ENCODE measurements at regions not wholly inside any gene's neighbourhood (a gene's known extent, or its start where the extent isn't known, plus 50 kb on each side); places are given as distances from the start of the nearest gene placed in this dataset.
"Not testable (repeated sequence)": the region's sequence is repeated elsewhere in the genome, so short reads cannot be mapped to it uniquely, and the experiment has no call there.

GRCh38 chr16:51236583-51236982 lies 85.5 kb upstream of the SALL1 start:
- no peaks in the 10 kb centered on the region for H3K9me3 ChIP-seq (ENCODE audit: low read depth, low read length)
- no peak overlapping the region for H3K9ac ChIP-seq (ENCODE audit: insufficient read length)
- no peaks in the 10 kb centered on the region for H3K36me3 ChIP-seq (ENCODE audit: insufficient read depth, low read length)
- TF ChIP-seq FOXP2 (optimal IDR thresholded peaks at IDR 0.05; ENCODE audit: control extremely low read depth, extremely low read length, insufficient read depth) (no peak), POLR2AphosphoS5 (IDR thresholded peaks at IDR 0.05; ENCODE audit: borderline replicate concordance, low read depth, low read length) (no peak), EZH2 (IDR thresholded peaks at IDR 0.05) (no peak)
- no peak overlapping the region for H3K4me3 ChIP-seq
- DNase-seq (ENCODE audit: low read depth, low spot score) = no peak
- no peak overlapping the region for H3K27ac ChIP-seq

- Histone ChIP-seq H3K36me3 (ENCODE audit: insufficient read depth, low read length) (no peaks in the 10 kb centered on the region), H3K4me3 (no peak overlapping the region), H3K9ac (ENCODE audit: insufficient read length) (no peak overlapping the region), H3K27ac (no peak overlapping the region), H3K9me3 (ENCODE audit: low read depth, low read length) (no peaks in the 10 kb centered on the region)
- DNase-seq (ENCODE audit: low read depth, low spot score) = no peak
- no peak for TF ChIP-seq EZH2 (IDR thresholded peaks at IDR 0.05)
- TF ChIP-seq POLR2AphosphoS5 (IDR thresholded peaks at IDR 0.05; ENCODE audit: borderline replicate concordance, low read depth, low read length) = no peak
- TF ChIP-seq FOXP2 (optimal IDR thresholded peaks at IDR 0.05; ENCODE audit: control extremely low read depth, extremely low read length, insufficient read depth) = no peak
Measured at GRCh38 chr16:51231702-51232101, 80.6 kb upstream of the SALL1 start.

- H3K27ac ChIP-seq; H3K9ac ChIP-seq (ENCODE audit: insufficient read length); DNase-seq (ENCODE audit: low read depth, low spot score); H3K9me3 ChIP-seq (ENCODE audit: low read depth, low read length); H3K36me3 ChIP-seq (ENCODE audit: insufficient read depth, low read length); H3K4me3 ChIP-seq: not testable (repeated sequence)
Measured at GRCh38 chr16:51230035-51230434, 79.0 kb upstream of the SALL1 start.

DNA sequence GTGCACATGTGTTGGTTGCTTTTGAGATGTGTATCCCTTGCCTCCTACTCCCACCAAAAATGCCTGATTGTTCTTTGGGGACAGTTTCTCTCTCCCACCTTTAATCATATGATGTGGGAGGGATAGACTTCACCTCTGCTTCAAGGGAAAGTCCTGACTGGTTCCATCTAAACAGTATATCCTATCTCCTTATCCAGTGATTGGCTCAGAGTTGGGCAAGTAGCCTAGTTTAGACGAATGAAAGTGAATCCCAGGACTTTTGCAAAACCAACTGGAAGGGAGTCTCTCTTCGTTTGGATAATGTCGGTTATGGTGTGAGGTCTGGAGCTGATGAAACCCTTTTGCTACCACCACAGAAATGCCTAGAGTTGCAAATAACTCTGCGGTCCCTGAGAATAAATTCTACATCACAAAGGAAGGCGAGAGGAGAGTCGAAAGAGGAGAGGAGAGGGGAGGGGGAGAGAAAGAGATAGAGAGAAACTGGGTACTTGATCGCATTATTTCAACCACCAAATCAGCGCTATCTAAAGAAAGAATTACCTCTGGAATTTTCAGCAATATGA lies 77.1 kb upstream of the SALL1 start:
- no peaks in the 10 kb centered on the region for H3K36me3 ChIP-seq (ENCODE audit: insufficient read depth, low read length)
- TF ChIP-seq EZH2 (IDR thresholded peaks at IDR 0.05) (no peak), POLR2AphosphoS5 (IDR thresholded peaks at IDR 0.05; ENCODE audit: borderline replicate concordance, low read depth, low read length) (no peak), FOXP2 (optimal IDR thresholded peaks at IDR 0.05; ENCODE audit: control extremely low read depth, extremely low read length, insufficient read depth) (no peak)
- H3K27ac ChIP-seq = no peak overlapping the region
- H3K4me3 ChIP-seq = no peak overlapping the region
- H3K9me3 ChIP-seq (ENCODE audit: low read depth, low read length) = no peaks in the 10 kb centered on the region
- no peak for DNase-seq (ENCODE audit: low read depth, low spot score)
- no peak overlapping the region for H3K9ac ChIP-seq (ENCODE audit: insufficient read length)

- Histone ChIP-seq H3K9me3 (ENCODE audit: low read depth, low read length) (no peaks in the 10 kb centered on the region), H3K36me3 (ENCODE audit: insufficient read depth, low read length) (no peaks in the 10 kb centered on the region), H3K4me3 (no peak overlapping the region), H3K27ac (no peak overlapping the region), H3K9ac (ENCODE audit: insufficient read length) (no peak overlapping the region)
- DNase-seq (ENCODE audit: low read depth, low spot score) = no peak
- TF ChIP-seq POLR2AphosphoS5 (IDR thresholded peaks at IDR 0.05; ENCODE audit: borderline replicate concordance, low read depth, low read length) (no peak), EZH2 (IDR thresholded peaks at IDR 0.05) (no peak), FOXP2 (optimal IDR thresholded peaks at IDR 0.05; ENCODE audit: control extremely low read depth, extremely low read length, insufficient read depth) (no peak)
Measured at GRCh38 chr16:51225878-51226277, 74.8 kb upstream of the SALL1 start.

- no peak for TF ChIP-seq FOXP2 (optimal IDR thresholded peaks at IDR 0.05; ENCODE audit: control extremely low read depth, extremely low read length, insufficient read depth)
- TF ChIP-seq POLR2AphosphoS5 (IDR thresholded peaks at IDR 0.05; ENCODE audit: borderline replicate concordance, low read depth, low read length) = no peak
- no peak for TF ChIP-seq EZH2 (IDR thresholded peaks at IDR 0.05)
- DNase-seq (ENCODE audit: low read depth, low spot score) = no peak
- no peaks in the 10 kb centered on the region for H3K9me3 ChIP-seq (ENCODE audit: low read depth, low read length)
- H3K27ac ChIP-seq = no peak overlapping the region
- H3K9ac ChIP-seq (ENCODE audit: insufficient read length) = no peak overlapping the region
- H3K36me3 ChIP-seq (ENCODE audit: insufficient read depth, low read length) = no peaks in the 10 kb centered on the region
- H3K4me3 ChIP-seq = no peak overlapping the region
Measured at GRCh38 chr16:51224317-51224716, 73.2 kb upstream of the SALL1 start.

DNA sequence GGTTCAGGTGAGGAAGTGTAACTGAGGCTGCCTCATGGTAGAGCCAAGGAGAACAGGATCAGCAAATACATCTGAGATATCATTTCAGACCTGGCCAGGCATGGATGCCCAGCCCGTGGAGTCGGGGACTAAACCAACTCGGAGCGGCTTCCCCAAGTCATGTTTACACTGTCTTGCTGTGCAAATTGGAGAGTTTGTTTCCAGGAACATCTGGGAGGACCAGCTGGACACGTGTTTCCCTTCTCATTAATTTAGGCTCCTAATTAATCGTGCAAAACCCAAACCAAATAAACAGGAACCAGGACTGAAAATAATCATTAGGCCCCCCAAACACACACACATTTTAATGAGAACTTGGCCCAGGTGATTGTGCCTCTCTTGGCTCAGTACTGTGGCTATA lies 70.9 kb upstream of the SALL1 start:
- DNase-seq (ENCODE audit: low read depth, low spot score) = no peak
- H3K27ac ChIP-seq = no peak overlapping the region
- TF ChIP-seq FOXP2 (optimal IDR thresholded peaks at IDR 0.05; ENCODE audit: control extremely low read depth, extremely low read length, insufficient read depth) (no peak), EZH2 (IDR thresholded peaks at IDR 0.05) (no peak), POLR2AphosphoS5 (IDR thresholded peaks at IDR 0.05; ENCODE audit: borderline replicate concordance, low read depth, low read length) (no peak)
- no peaks in the 10 kb centered on the region for H3K36me3 ChIP-seq (ENCODE audit: insufficient read depth, low read length)
- no peaks in the 10 kb centered on the region for H3K9me3 ChIP-seq (ENCODE audit: low read depth, low read length)
- H3K9ac ChIP-seq (ENCODE audit: insufficient read length) = no peak overlapping the region
- no peak overlapping the region for H3K4me3 ChIP-seq

DNA sequence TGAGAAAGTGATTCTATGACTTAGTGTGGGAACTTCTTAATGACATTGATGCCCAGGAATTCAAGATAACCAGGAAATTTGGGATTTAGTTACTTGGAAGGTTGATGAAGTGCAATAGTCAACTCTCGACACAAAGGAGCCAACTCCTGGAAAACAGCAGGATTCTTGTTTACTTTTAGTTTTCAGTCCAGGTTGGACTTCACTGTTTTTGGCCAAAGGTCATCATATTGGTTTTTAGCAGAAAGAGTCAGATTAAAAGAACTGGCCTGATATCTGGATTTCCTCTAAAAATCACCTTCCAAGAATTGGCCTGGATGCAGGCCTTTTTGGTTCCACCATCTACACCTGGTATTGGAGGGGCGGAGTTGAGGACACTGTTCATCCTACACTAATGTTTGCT lies 60.1 kb upstream of the SALL1 start:
- H3K27ac ChIP-seq = no peak overlapping the region
- DNase-seq (ENCODE audit: low read depth, low spot score) = no peak
- TF ChIP-seq FOXP2 (optimal IDR thresholded peaks at IDR 0.05; ENCODE audit: control extremely low read depth, extremely low read length, insufficient read depth) (no peak), EZH2 (IDR thresholded peaks at IDR 0.05) (no peak), POLR2AphosphoS5 (IDR thresholded peaks at IDR 0.05; ENCODE audit: borderline replicate concordance, low read depth, low read length) (no peak)
- H3K9me3 ChIP-seq (ENCODE audit: low read depth, low read length) = no peaks in the 10 kb centered on the region
- H3K4me3 ChIP-seq = no peak overlapping the region
- H3K36me3 ChIP-seq (ENCODE audit: insufficient read depth, low read length) = no peaks in the 10 kb centered on the region
- H3K9ac ChIP-seq (ENCODE audit: insufficient read length) = no peak overlapping the region

GRCh38 chr16:51210087-51210486 lies 59.0 kb upstream of the SALL1 start:
- Histone ChIP-seq H3K36me3 (ENCODE audit: insufficient read depth, low read length) (no peaks in the 10 kb centered on the region), H3K9ac (ENCODE audit: insufficient read length) (no peak overlapping the region), H3K27ac (no peak overlapping the region), H3K9me3 (ENCODE audit: low read depth, low read length) (no peaks in the 10 kb centered on the region), H3K4me3 (no peak overlapping the region)
- no peak for DNase-seq (ENCODE audit: low read depth, low spot score)
- TF ChIP-seq EZH2 (IDR thresholded peaks at IDR 0.05) (no peak), POLR2AphosphoS5 (IDR thresholded peaks at IDR 0.05; ENCODE audit: borderline replicate concordance, low read depth, low read length) (no peak), FOXP2 (optimal IDR thresholded peaks at IDR 0.05; ENCODE audit: control extremely low read depth, extremely low read length, insufficient read depth) (no peak)

Data from SK-N-MC (cell line).